GM23248 (cell line): ENCODE measurements at regions not wholly inside any gene's neighbourhood (a gene's known extent, or its start where the extent isn't known, plus 50 kb on each side); places are given as distances from the start of the nearest gene placed in this dataset.

ENCODE experiments used
- DNase-seq: peaks from one replicate; pipeline ENCODE4 v3.0.0-alpha.2; 2015
- H2AFZ ChIP-seq: fragments of 200-600 bp; sonication (generic); 2 replicates; pipeline ENCODE4 v1.6.1; 2016; ENCODE audit warnings: antibody characterized with exemption
- H3F3A ChIP-seq: fragments of 200-600 bp; sonication (generic); 2 replicates; pipeline ENCODE4 v1.6.1; 2016; ENCODE audit warnings: mild to moderate bottlenecking, antibody characterized with exemption, mixed run types; ENCODE audit not compliant: insufficient read depth
- H3K27ac ChIP-seq: fragments of 200-600 bp; sonication (generic); 2 replicates; pipeline ENCODE4 v1.5.1; 2016; ENCODE audit warnings: mild to moderate bottlenecking
- H3K27me3 ChIP-seq: fragments of 200-600 bp; sonication (generic); replicated peaks from 2 replicates; pipeline ENCODE4 v1.6.1; 2016; ENCODE audit warnings: mild to moderate bottlenecking; ENCODE audit not compliant: insufficient read depth
- H3K36me3 ChIP-seq: fragments of 200-600 bp; sonication (generic); 2 replicates; pipeline ENCODE4 v1.6.1; 2016; ENCODE audit warnings: low read depth, mild to moderate bottlenecking
- H3K4me1 ChIP-seq: fragments of 200-600 bp; sonication (generic); 2 replicates; pipeline ENCODE4 v1.6.1; 2016; ENCODE audit warnings: mild to moderate bottlenecking; ENCODE audit not compliant: insufficient read depth
- H3K4me2 ChIP-seq: fragments of 200-600 bp; sonication (generic); one replicate; pipeline ENCODE4 v1.6.1; 2016; ENCODE audit warnings: mild to moderate bottlenecking; ENCODE audit not compliant: unreplicated experiment
- H3K4me3 ChIP-seq: fragments of 200-600 bp; sonication (generic); 2 replicates; pipeline ENCODE4 v1.5.1; 2016; ENCODE audit warnings: mild to moderate bottlenecking
- H3K79me2 ChIP-seq: fragments of 200-600 bp; sonication (generic); 2 replicates; pipeline ENCODE4 v1.6.1; 2016; ENCODE audit warnings: mild to moderate bottlenecking; ENCODE audit not compliant: insufficient read depth
- H3K9ac ChIP-seq: fragments of 200-600 bp; sonication (generic); 2 replicates; pipeline ENCODE4 v1.6.1; 2016; ENCODE audit warnings: mild to moderate bottlenecking
- H3K9me2 ChIP-seq: fragments of 200-600 bp; sonication (generic); 2 replicates; pipeline ENCODE4 v1.6.1; 2016; ENCODE audit warnings: mixed run types, mild to moderate bottlenecking, moderate library complexity; ENCODE audit not compliant: insufficient read depth
- H3K9me3 ChIP-seq: fragments of 200-600 bp; sonication (generic); one replicate; pipeline ENCODE4 v1.6.1; 2017; ENCODE audit warnings: low read depth
- H4K20me1 ChIP-seq: fragments of 200-600 bp; sonication (generic); 2 replicates; pipeline ENCODE4 v1.6.0; 2016; ENCODE audit not compliant: insufficient read depth
- EZH2 ChIP-seq: fragments of 200-600 bp; sonication (generic); IDR thresholded peaks from 2 replicates; pipeline ENCODE4 v1.6.1; 2018; ENCODE audit warnings: antibody characterized with exemption, mild to moderate bottlenecking; ENCODE audit not compliant: insufficient read depth, poor library complexity, severe bottlenecking
- EZH2phosphoT487 ChIP-seq: fragments of 200-600 bp; sonication (generic); IDR thresholded peaks from 2 replicates; pipeline ENCODE4 v1.6.1; 2018; ENCODE audit warnings: antibody characterized with exemption, moderate library complexity, mild to moderate bottlenecking, low read depth; ENCODE audit not compliant: insufficient read depth
- WGBS, 2 experiments: methylation state at CpG; one replicate each; pipeline ENCODE4 v1.1.6; 2015 to 2017; ENCODE audit warnings: low lambda C conversion rate in 2 of 2, low coverage in 1 of 2; ENCODE audit errors: missing lambda C conversion rate in 2 of 2; 5-methylcytosine and 5-hydroxymethylcytosine counted together
- in situ Hi-C: fragments of 300-500 bp; cut with MboI; formaldehyde crosslinking; loops from 2 replicates; pipeline ENCODE4 v1.15.0; 2020

- in situ Hi-C loops: no loop called here
- H3K4me2 ChIP-seq: no peak overlapping the region
- no peaks in the 10 kb centered on the region for H3K4me1 ChIP-seq
- no peaks in the 10 kb centered on the region for H4K20me1 ChIP-seq
- H3K79me2 ChIP-seq: no peaks in the 10 kb centered on the region
- H3K36me3 ChIP-seq: no peaks in the 10 kb centered on the region
- H3K9ac ChIP-seq: no peak overlapping the region
- TF ChIP-seq EZH2phosphoT487: no peak
- no peak for TF ChIP-seq EZH2
- H3K4me3 ChIP-seq: no peak overlapping the region
- no peaks in the 10 kb centered on the region for H3K9me3 ChIP-seq
- H3K27me3 ChIP-seq: peaks cover 11% of the 10 kb centered on the region
- no peaks in the 10 kb centered on the region for H3K9me2 ChIP-seq
- 16 to 18% methylated on average over 7 of the region's 7 CpGs for WGBS, 2 experiments
- DNase-seq: no peak
- no peak overlapping the region for H3K27ac ChIP-seq
- no peak overlapping the region for H2AFZ ChIP-seq
- no peaks in the 10 kb centered on the region for H3F3A ChIP-seq
Observed at GRCh38 chr9:71552480-71552879, 215.8 kb downstream of the CEMIP2 start.

- DNase-seq: no peak
- H3K9me3 ChIP-seq: no peaks in the 10 kb centered on the region
- H3K27ac ChIP-seq: no peak overlapping the region
- no peaks in the 10 kb centered on the region for H4K20me1 ChIP-seq
- no peak overlapping the region for H3K9ac ChIP-seq
- H3K9me2 ChIP-seq: no peaks in the 10 kb centered on the region
- no peaks in the 10 kb centered on the region for H3K4me1 ChIP-seq
- in situ Hi-C loops: no loop called here
- H3K79me2 ChIP-seq: no peaks in the 10 kb centered on the region
- 77% methylated on average over 2 of the region's 2 CpGs for WGBS, 2 experiments
- no peak for TF ChIP-seq EZH2phosphoT487
- TF ChIP-seq EZH2: no peak
- no peaks in the 10 kb centered on the region for H3F3A ChIP-seq
- peaks cover 11% of the 10 kb centered on the region for H3K27me3 ChIP-seq
- H2AFZ ChIP-seq: no peak overlapping the region
- H3K36me3 ChIP-seq: no peaks in the 10 kb centered on the region
- H3K4me2 ChIP-seq: no peak overlapping the region
- H3K4me3 ChIP-seq: no peak overlapping the region
Observed at GRCh38 chr9:71549023-71549422, 219.3 kb downstream of the CEMIP2 start.

GRCh38 chr9:71544464-71544863 lies 223.8 kb downstream of the CEMIP2 start:
- in situ Hi-C loops: no loop called here
- no peak for DNase-seq
- H3K27ac ChIP-seq: no peak overlapping the region
- no peaks in the 10 kb centered on the region for H3K79me2 ChIP-seq
- no peak overlapping the region for H2AFZ ChIP-seq
- no peaks in the 10 kb centered on the region for H3K4me1 ChIP-seq
- no peaks in the 10 kb centered on the region for H4K20me1 ChIP-seq
- 67 to 70% methylated on average over 4 of the region's 4 CpGs for WGBS, 2 experiments
- no peaks in the 10 kb centered on the region for H3K9me3 ChIP-seq
- H3K9ac ChIP-seq: no peak overlapping the region
- no peak for TF ChIP-seq EZH2
- H3F3A ChIP-seq: no peaks in the 10 kb centered on the region
- no peaks in the 10 kb centered on the region for H3K36me3 ChIP-seq
- H3K4me2 ChIP-seq: no peak overlapping the region
- H3K4me3 ChIP-seq: no peak overlapping the region
- peaks cover 3% of the 10 kb centered on the region; the same call in 1 of the 2 replicates for H3K27me3 ChIP-seq
- H3K9me2 ChIP-seq: no peaks in the 10 kb centered on the region

- no peaks in the 10 kb centered on the region for H3K4me1 ChIP-seq
- H3K9ac ChIP-seq: no peak overlapping the region
- 55 to 61% methylated on average over 2 of the region's 2 CpGs for WGBS, 2 experiments
- H3K4me3 ChIP-seq: no peak overlapping the region
- H3K36me3 ChIP-seq: no peaks in the 10 kb centered on the region
- no peaks in the 10 kb centered on the region for H3K9me2 ChIP-seq
- H3K27me3 ChIP-seq: 0 out of 2 replicates have a peak, but pooled peaks cover 3% of the 10 kb centered on the region
- no peaks in the 10 kb centered on the region for H4K20me1 ChIP-seq
- DNase-seq: no peak
- H3K27ac ChIP-seq: no peak overlapping the region
- H3K79me2 ChIP-seq: no peaks in the 10 kb centered on the region
- no peaks in the 10 kb centered on the region for H3F3A ChIP-seq
- no peaks in the 10 kb centered on the region for H3K9me3 ChIP-seq
- no peak for TF ChIP-seq EZH2phosphoT487
- TF ChIP-seq EZH2: no peak
- in situ Hi-C loops: no loop called here
- H3K4me2 ChIP-seq: no peak overlapping the region
- no peak overlapping the region for H2AFZ ChIP-seq
Observed at GRCh38 chr9:71541436-71541835, 226.9 kb downstream of the CEMIP2 start.

- no peak overlapping the region for H3K27ac ChIP-seq
- H3K9me3 ChIP-seq: no peaks in the 10 kb centered on the region
- WGBS, 2 experiments: 61 to 67% methylated on average over 16 of the region's 16 CpGs
- in situ Hi-C loops: no loop called here
- H4K20me1 ChIP-seq: no peaks in the 10 kb centered on the region
- no peaks in the 10 kb centered on the region for H3K79me2 ChIP-seq
- no peaks in the 10 kb centered on the region for H3K9me2 ChIP-seq
- TF ChIP-seq EZH2 (no peak), EZH2phosphoT487 (no peak)
- no peak for DNase-seq
- no peak overlapping the region for H2AFZ ChIP-seq
- no peaks in the 10 kb centered on the region for H3K4me1 ChIP-seq
- H3K4me3 ChIP-seq: no peak overlapping the region
- no peaks in the 10 kb centered on the region; the same call in 1 of the 2 replicates for H3K27me3 ChIP-seq
- no peaks in the 10 kb centered on the region for H3K36me3 ChIP-seq
- no peak overlapping the region for H3K4me2 ChIP-seq
- H3K9ac ChIP-seq: no peak overlapping the region
- no peaks in the 10 kb centered on the region for H3F3A ChIP-seq
Observed at GRCh38 chr9:71524996-71525580, 243.2 kb downstream of the CEMIP2 start.
